Mesenchymal stem cell (in vitro differentiated cells and primary cell): ENCODE measurements at regions not wholly inside any gene's neighbourhood (a gene's known extent, or its start where the extent isn't known, plus 50 kb on each side); places are given as distances from the start of the nearest gene placed in this dataset. TPM values are rescaled to one million over a fixed set of nuclear protein-coding genes. Genes with fewer than 3 reads are reported as not detected.

Experiments used
- DNase-seq: peaks from one replicate; pipeline ENCODE4 v3.0.0-alpha.2; 2013
- H2AFZ ChIP-seq: one replicate; pipeline ENCODE4 v1.6.1; 2013; ENCODE audit warnings: low read depth, mild to moderate bottlenecking, control low read depth, inconsistent platforms, low read length, moderate library complexity
- H2AK5ac ChIP-seq: 2 replicates; pipeline ENCODE4 v1.6.1; 2013; ENCODE audit warnings: low read length, moderate library complexity, mild to moderate bottlenecking, inconsistent platforms; ENCODE audit not compliant: severe bottlenecking
- H2BK120ac ChIP-seq: one replicate; pipeline ENCODE4 v1.6.1; 2013; ENCODE audit warnings: low read depth, mild to moderate bottlenecking, inconsistent platforms, low read length, moderate library complexity
- H2BK12ac ChIP-seq, 2 experiments: one replicate each; pipeline ENCODE4 v1.6.1; 2013; ENCODE audit warnings: inconsistent platforms in 2 of 2, low read length in 2 of 2, mild to moderate bottlenecking in 2 of 2, moderate library complexity in 2 of 2, control low read depth in 1 of 2
- H2BK15ac ChIP-seq: one replicate; pipeline ENCODE4 v1.6.1; 2013; ENCODE audit warnings: mild to moderate bottlenecking, low read depth, inconsistent platforms; ENCODE audit not compliant: poor library complexity, severe bottlenecking
- H2BK5ac ChIP-seq: 2 replicates; pipeline ENCODE4 v1.6.1; 2013; ENCODE audit warnings: low read depth, mild to moderate bottlenecking, low read length, control low read depth, inconsistent platforms; ENCODE audit not compliant: poor library complexity, severe bottlenecking
- H3K14ac ChIP-seq, 2 experiments: one replicate each; pipeline ENCODE4 v1.6.1; 2013; ENCODE audit warnings: inconsistent platforms in 2 of 2, low read length in 2 of 2, control low read depth in 1 of 2, mild to moderate bottlenecking in 1 of 2, moderate library complexity in 1 of 2
- H3K18ac ChIP-seq, 2 experiments: one replicate each; pipeline ENCODE4 v1.6.1; 2013; ENCODE audit warnings: inconsistent platforms in 2 of 2, low read length in 2 of 2, control low read depth in 1 of 2, low read depth in 1 of 2, mild to moderate bottlenecking in 1 of 2
- H3K23ac ChIP-seq, 2 experiments: one replicate each; pipeline ENCODE4 v1.6.1; 2013; ENCODE audit warnings: inconsistent platforms in 2 of 2, low read length in 2 of 2, mild to moderate bottlenecking in 2 of 2, moderate library complexity in 2 of 2, control low read depth in 1 of 2
- H3K27ac ChIP-seq: 2 replicates; pipeline ENCODE4 v1.5.1; 2013; ENCODE audit warnings: mild to moderate bottlenecking, moderate library complexity, low read length, control low read depth, inconsistent platforms; ENCODE audit not compliant: poor library complexity, severe bottlenecking
- H3K27me3 ChIP-seq, 2 experiments: 2 replicates each; pipeline versions ENCODE4 v1.6.1 to v1.7.0; 2013; ENCODE audit warnings: low read length in 2 of 2, mild to moderate bottlenecking in 2 of 2, moderate library complexity in 2 of 2, control low read depth in 1 of 2, inconsistent platforms in 1 of 2; ENCODE audit not compliant: control insufficient read depth in 1 of 2, insufficient read depth in 1 of 2
- H3K36me3 ChIP-seq, 2 experiments: 2 replicates each; pipeline versions ENCODE4 v1.6.1 to v1.7.0; 2013; ENCODE audit warnings: low read length in 2 of 2, control low read depth in 1 of 2, inconsistent platforms in 1 of 2, low read depth in 1 of 2, mild to moderate bottlenecking in 1 of 2; ENCODE audit not compliant: insufficient read depth in 2 of 2, control insufficient read depth in 1 of 2
- H3K4ac ChIP-seq, 2 experiments: one replicate each; pipeline ENCODE4 v1.6.1; 2013; ENCODE audit warnings: inconsistent platforms in 2 of 2, low read length in 2 of 2, mild to moderate bottlenecking in 2 of 2, moderate library complexity in 2 of 2, control low read depth in 1 of 2, low read depth in 1 of 2
- H3K4me1 ChIP-seq: 2 replicates; pipeline ENCODE4 v1.6.1; 2013; ENCODE audit warnings: low read depth, low read length, control low read depth; ENCODE audit not compliant: control insufficient read depth, insufficient read depth
- H3K4me2 ChIP-seq: 2 replicates; pipeline ENCODE4 v1.6.1; 2013; ENCODE audit warnings: low read length, mild to moderate bottlenecking, inconsistent platforms; ENCODE audit not compliant: poor library complexity, severe bottlenecking
- H3K4me3 ChIP-seq, 2 experiments: 2 replicates each; pipeline versions ENCODE4 v1.5.1 to v1.7.0; 2013; ENCODE audit warnings: low read length in 2 of 2, mild to moderate bottlenecking in 2 of 2, control low read depth in 1 of 2, low read depth in 1 of 2; ENCODE audit not compliant: insufficient read depth in 1 of 2
- H3K79me1 ChIP-seq: replicated peaks from 2 replicates; pipeline ENCODE4 v1.6.1; 2013; ENCODE audit warnings: mild to moderate bottlenecking, control low read depth, low read length, inconsistent platforms; ENCODE audit not compliant: poor library complexity, severe bottlenecking
- H3K9ac ChIP-seq: 2 replicates; pipeline ENCODE4 v1.7.0; 2013; ENCODE audit warnings: mild to moderate bottlenecking, low read length, moderate library complexity
- H3K9me3 ChIP-seq: 2 replicates; pipeline ENCODE4 v1.7.0; 2013; ENCODE audit warnings: mild to moderate bottlenecking, low read length; ENCODE audit not compliant: control insufficient read depth
- H4K8ac ChIP-seq: one replicate; pipeline ENCODE4 v1.6.1; 2013; ENCODE audit warnings: inconsistent platforms, mild to moderate bottlenecking, low read length, moderate library complexity
- H4K91ac ChIP-seq: one replicate; pipeline ENCODE4 v1.6.1; 2013; ENCODE audit warnings: mild to moderate bottlenecking, low read length, inconsistent platforms
- WGBS: methylation state at CpG from one replicate; pipeline ENCODE4 v1.1.7; 2013; ENCODE audit warnings: mixed read lengths; 5-methylcytosine and 5-hydroxymethylcytosine counted together
- small RNA-seq: library from polyadenylated mRNA; stranded (forward); fragments of <200 nt; extraction: miRNeasy Mini kit (QIAGEN cat#:217004); gene quantifications from one replicate; pipeline ENCODE3, GENCODE V24; 2013; ENCODE audit warnings: low read depth

DNA sequence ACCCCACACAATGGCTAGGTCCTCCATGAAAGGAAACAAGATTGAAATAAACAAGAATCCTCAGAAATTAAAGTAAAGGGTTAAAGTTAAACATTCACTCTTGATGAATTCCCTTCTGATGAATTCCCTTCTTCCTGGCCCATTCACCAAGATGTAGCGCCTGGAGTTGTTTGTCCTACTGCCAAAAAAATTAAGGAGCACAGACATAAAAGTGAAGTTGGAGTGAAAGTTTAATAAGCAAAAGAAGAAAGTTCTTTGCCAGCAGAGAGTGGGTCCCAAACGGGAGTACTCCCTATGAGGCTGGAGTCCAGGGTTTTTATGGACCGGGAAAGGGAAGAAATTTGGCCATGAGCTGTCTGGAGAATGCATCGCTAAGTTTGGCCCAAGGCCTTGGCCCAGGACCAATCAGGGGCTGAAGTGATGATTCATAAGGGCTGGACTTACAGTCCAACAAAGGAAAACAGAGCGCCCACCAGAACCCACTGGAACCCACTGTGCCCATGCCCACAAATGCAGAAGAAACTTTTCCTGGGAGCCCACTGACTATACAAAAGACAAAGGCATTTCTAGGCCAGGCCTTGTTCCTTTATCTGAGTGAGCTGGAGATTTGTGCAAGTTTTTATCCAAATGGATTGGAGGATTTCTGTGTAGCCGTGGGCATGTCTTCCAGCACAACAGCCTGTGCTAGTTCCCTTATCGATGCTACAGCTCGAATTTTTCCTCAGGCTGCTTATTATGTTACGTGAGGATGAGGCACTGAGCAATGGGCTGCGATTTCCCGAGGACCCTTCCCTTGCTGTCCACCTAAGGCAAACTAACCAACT is 1561.6 kb downstream of the OTOL1 start:
- no peak overlapping the region for H4K91ac ChIP-seq
- H3K14ac ChIP-seq: no peak overlapping the region
- no peak overlapping the region for H3K9ac ChIP-seq
- peak overlapping the region; percentile 6 for H3K4me2 ChIP-seq
- no peaks in the 10 kb centered on the region for H3K27me3 ChIP-seq
- no peak overlapping the region for H3K23ac ChIP-seq
- H2BK5ac ChIP-seq: no peak overlapping the region
- peak overlapping the region in 1 of 2 experiments; percentile 0 for H3K18ac ChIP-seq
- H2AFZ ChIP-seq: no peak overlapping the region
- no peak for DNase-seq
- H3K4ac ChIP-seq: no peak overlapping the region
- peak overlapping the region in 1 of 2 experiments; percentile 39 for H2BK12ac ChIP-seq
- peak overlapping the region in 1 of 2 experiments; percentile 17 for H3K4me3 ChIP-seq
- H3K27ac ChIP-seq: no peak overlapping the region
- no peaks in the 10 kb centered on the region for H3K36me3 ChIP-seq
- 85% methylated on average over 11 of the region's 11 CpGs for WGBS
- peak overlapping the region; percentile 80 for H2BK15ac ChIP-seq
- H2BK120ac ChIP-seq: no peak overlapping the region
- no peak overlapping the region for H2AK5ac ChIP-seq
- H4K8ac ChIP-seq: peak overlapping the region; percentile 13
- H3K9me3 ChIP-seq: no peaks in the 10 kb centered on the region
- no peaks in the 10 kb centered on the region for H3K79me1 ChIP-seq
- H3K4me1 ChIP-seq: no peaks in the 10 kb centered on the region

GRCh38 chr3:163071713-163072112 is 1575.1 kb downstream of the OTOL1 start:
- no peaks in the 10 kb centered on the region for H3K27me3 ChIP-seq
- H2BK12ac ChIP-seq: no peak overlapping the region
- H3K9me3 ChIP-seq: peaks cover 4% of the 10 kb centered on the region
- H4K8ac ChIP-seq: no peak overlapping the region
- no peak overlapping the region for H3K9ac ChIP-seq
- no peak overlapping the region for H3K4me2 ChIP-seq
- no peak overlapping the region for H3K23ac ChIP-seq
- H3K27ac ChIP-seq: no peak overlapping the region
- H2BK120ac ChIP-seq: no peak overlapping the region
- no peak overlapping the region for H2BK5ac ChIP-seq
- peak; percentile 71 for DNase-seq
- 55% methylated on average over 2 of the region's 2 CpGs for WGBS
- H2AK5ac ChIP-seq: no peak overlapping the region
- H3K79me1 ChIP-seq: no peaks in the 10 kb centered on the region
- no peaks in the 10 kb centered on the region for H3K36me3 ChIP-seq
- H3K4me1 ChIP-seq: no peaks in the 10 kb centered on the region
- no peak overlapping the region for H3K4me3 ChIP-seq
- no peak overlapping the region for H4K91ac ChIP-seq
- no peak overlapping the region for H2AFZ ChIP-seq
- H3K14ac ChIP-seq: no peak overlapping the region
- H3K4ac ChIP-seq: no peak overlapping the region
- no peak overlapping the region for H3K18ac ChIP-seq
- H2BK15ac ChIP-seq: no peak overlapping the region

Small RNA genes lying in the stretch of these regions (small RNA-seq; reads per million reads assigned to genes)
- gene AC128716.1: not detected
